ENCODE measurements at regions not wholly inside any gene's neighbourhood (a gene's known extent, or its start where the extent isn't known, plus 50 kb on each side); places are given as distances from the start of the nearest gene placed in this dataset.

GRCh38 chr17:17410357-17410756, 66.4 kb upstream of the MED9 start:
- TF ChIP-seq TOX (CRISPR knock-in tag; IDR thresholded peaks at IDR 0.05; ENCODE audit: borderline replicate concordance) (no peak), ZNF565 (CRISPR knock-in tag; conservative IDR thresholded peaks at IDR 0.05; ENCODE audit: low read depth) (no peak), CSDC2 (CRISPR knock-in tag; IDR thresholded peaks at IDR 0.05) (no peak), ARNTL (CRISPR knock-in tag; IDR thresholded peaks at IDR 0.05; ENCODE audit: borderline replicate concordance, low read depth) (no peak), PATZ1 (CRISPR knock-in tag; IDR thresholded peaks at IDR 0.05; ENCODE audit: borderline replicate concordance) (no peak), TSHZ2 (CRISPR knock-in tag; IDR thresholded peaks at IDR 0.05) (no peak), ZFP30 (CRISPR knock-in tag; IDR thresholded peaks at IDR 0.05) (no peak), POU6F1 (CRISPR knock-in tag; IDR thresholded peaks at IDR 0.05; ENCODE audit: borderline replicate concordance, low read depth) (no peak), RARB (CRISPR knock-in tag; IDR thresholded peaks at IDR 0.05) (no peak), ZC3H10 (CRISPR knock-in tag; IDR thresholded peaks at IDR 0.05) (no peak), ZFP3 (CRISPR knock-in tag; IDR thresholded peaks at IDR 0.05) (no peak), BACH2 (CRISPR knock-in tag; IDR thresholded peaks at IDR 0.05; ENCODE audit: borderline replicate concordance) (no peak), CREB5 (CRISPR knock-in tag; IDR thresholded peaks at IDR 0.05; ENCODE audit: low read depth) (no peak)
